ENCODE measurements at regions not wholly inside any gene's neighbourhood (a gene's known extent, or its start where the extent isn't known, plus 50 kb on each side); places are given as distances from the start of the nearest gene placed in this dataset.

GRCh38 chr2:220782609-220783113 is 789.4 kb downstream of the EPHA4 start:
- TF ChIP-seq ZFX (IDR thresholded peaks at IDR 0.05; ENCODE audit: borderline replicate concordance) (no peak), CTCF (IDR thresholded peaks at IDR 0.05) (no peak)
- no peak overlapping the region for H3K27ac ChIP-seq

- TF ChIP-seq ZFX (IDR thresholded peaks at IDR 0.05; ENCODE audit: borderline replicate concordance) (no peak), CTCF (IDR thresholded peaks at IDR 0.05) (no peak)
These were observed 788.4 kb downstream of the EPHA4 start for GRCh38 chr2:220783671-220784070.

GRCh38 chr2:220785178-220785577 is 786.9 kb downstream of the EPHA4 start:
- TF ChIP-seq ZFX (IDR thresholded peaks at IDR 0.05; ENCODE audit: borderline replicate concordance) (no peak), CTCF (IDR thresholded peaks at IDR 0.05) (no peak)
- no peak overlapping the region for H3K27ac ChIP-seq

More at GRCh38 chr2:220783671-220784070, 788.4 kb downstream of the EPHA4 start:
- H3K27ac ChIP-seq, result no peak overlapping the region

- TF ChIP-seq CTCF (IDR thresholded peaks at IDR 0.05) (no peak), ZFX (IDR thresholded peaks at IDR 0.05; ENCODE audit: borderline replicate concordance) (no peak)
These were observed 785.9 kb downstream of the EPHA4 start for GRCh38 chr2:220786216-220786615.

GRCh38 chr2:220787251-220787650 is 784.9 kb downstream of the EPHA4 start:
- no peak for TF ChIP-seq ZFX (IDR thresholded peaks at IDR 0.05; ENCODE audit: borderline replicate concordance)
- no peak for TF ChIP-seq CTCF (IDR thresholded peaks at IDR 0.05)
- no peak overlapping the region for H3K27ac ChIP-seq

More at GRCh38 chr2:220786216-220786615, 785.9 kb downstream of the EPHA4 start:
- H3K27ac ChIP-seq, result no peak overlapping the region

GRCh38 chr2:220789961-220790360 is 782.1 kb downstream of the EPHA4 start:
- TF ChIP-seq ZFX (IDR thresholded peaks at IDR 0.05; ENCODE audit: borderline replicate concordance), result no peak
- TF ChIP-seq CTCF (IDR thresholded peaks at IDR 0.05), result no peak
- H3K27ac ChIP-seq, result no peak overlapping the region

GRCh38 chr2:220795705-220796104 is 776.4 kb downstream of the EPHA4 start:
- TF ChIP-seq ZFX (IDR thresholded peaks at IDR 0.05; ENCODE audit: borderline replicate concordance), result no peak

GRCh38 chr2:220811115-220811514 is 761.0 kb downstream of the EPHA4 start:
- H3K27ac ChIP-seq, result no peak overlapping the region
- TF ChIP-seq CTCF (IDR thresholded peaks at IDR 0.05), result no peak
- TF ChIP-seq ZFX (IDR thresholded peaks at IDR 0.05; ENCODE audit: borderline replicate concordance), result no peak

More at GRCh38 chr2:220795705-220796104, 776.4 kb downstream of the EPHA4 start:
- H3K27ac ChIP-seq, result no peak overlapping the region

Measured in 22Rv1 (cell line).